SK-N-SH (cell line): ENCODE measurements at regions not wholly inside any gene's neighbourhood (a gene's known extent, or its start where the extent isn't known, plus 50 kb on each side); places are given as distances from the start of the nearest gene placed in this dataset.
A peak's percentile ranks its signal among the peaks of the same experiment; 100 is the strongest.

Experiments used
- CTCF ChIA-PET: fragments of 300-600, 350-600 bp; formaldehyde crosslinking; extraction: SDS; loops from one replicate; lab custom pipeline; 2021; lab: Yijun Ruan, JAX
- POLR2A ChIA-PET: fragments of 350-600 bp; sonication (Branson Sonifier 250); formaldehyde crosslinking; extraction: SDS; loops from one replicate; lab custom pipeline; 2020; ENCODE audit warnings: antibody characterized with exemption, inconsistent platforms; lab: Yijun Ruan, JAX
- DNase-seq: peaks from one replicate; pipeline ENCODE4 v3.0.0; 2012
- H2AFZ ChIP-seq: fragments of 200-600 bp; sonication (generic); 2 replicates; pipeline ENCODE4 v1.8.1; 2016; ENCODE audit warnings: antibody characterized with exemption, mild to moderate bottlenecking, low read depth
- H3F3A ChIP-seq: fragments of 200-600 bp; sonication (generic); replicated peaks from 2 replicates; pipeline ENCODE3; 2016; ENCODE audit warnings: antibody characterized with exemption, mild to moderate bottlenecking; ENCODE audit not compliant: insufficient read depth
- H3K27ac ChIP-seq, 2 experiments: fragments of 200-500 bp in 1 of 2; fragments of 200-600 bp in 1 of 2; sonication (Bioruptor generic) in 1 of 2; sonication (generic), shearing (Covaris generic) in 1 of 2; 2 replicates each; pipeline versions ENCODE4 v1.5.1 to v1.6.1; 2014 to 2016; ENCODE audit warnings: low read depth in 2 of 2, inconsistent platforms in 1 of 2, low read length in 1 of 2, mild to moderate bottlenecking in 1 of 2, mixed read lengths in 1 of 2
- H3K27me3 ChIP-seq: fragments of 200-600 bp; sonication (generic), shearing (Covaris generic); 2 replicates; pipeline ENCODE4 v1.6.1; 2016; ENCODE audit warnings: mixed run types; ENCODE audit not compliant: insufficient read depth
- H3K36me3 ChIP-seq, 2 experiments: fragments of 200-500 bp in 1 of 2; fragments of 200-600 bp in 1 of 2; sonication (Bioruptor generic) in 1 of 2; sonication (generic) in 1 of 2; replicated peaks in 1 of 2; 2 replicates each; pipeline versions ENCODE3 to v1.5.1; 2014 to 2016; ENCODE audit warnings: low read length in 1 of 2, mild to moderate bottlenecking in 1 of 2; ENCODE audit not compliant: insufficient read depth in 2 of 2, control insufficient read depth in 1 of 2
- H3K4me1 ChIP-seq, 2 experiments: fragments of 200-500 bp in 1 of 2; fragments of 200-600 bp in 1 of 2; sonication (Bioruptor generic) in 1 of 2; sonication (generic), shearing (Covaris generic) in 1 of 2; 2 replicates each; pipeline versions ENCODE4 v1.5.1 to v1.6.1; 2014 to 2016; ENCODE audit warnings: low read depth in 1 of 2, low read length in 1 of 2, mixed run types in 1 of 2; ENCODE audit not compliant: insufficient read depth in 2 of 2, control insufficient read depth in 1 of 2
- H3K4me2 ChIP-seq: fragments of 200-600 bp; sonication (generic), shearing (Covaris generic); 2 replicates; pipeline ENCODE4 v1.6.1; 2017; ENCODE audit warnings: mixed run types
- H3K4me3 ChIP-seq, 2 experiments: fragments of 200-500 bp in 1 of 2; fragments of 200-600 bp in 1 of 2; sonication (Bioruptor generic) in 1 of 2; sonication (generic), shearing (Covaris generic) in 1 of 2; 2 replicates each; pipeline versions ENCODE4 v1.5.1 to v1.8.1; 2014 to 2016; ENCODE audit warnings: low read depth in 2 of 2, inconsistent platforms in 1 of 2, low read length in 1 of 2, mild to moderate bottlenecking in 1 of 2, mixed read lengths in 1 of 2, moderate library complexity in 1 of 2
- H3K79me2 ChIP-seq: fragments of 200-600 bp; sonication (generic); 2 replicates; pipeline ENCODE4 v1.8.1; 2017; ENCODE audit warnings: mild to moderate bottlenecking; ENCODE audit not compliant: insufficient read depth
- H3K9ac ChIP-seq: fragments of 200-600 bp; sonication (generic); 2 replicates; pipeline ENCODE4 v1.6.1; 2017; ENCODE audit warnings: mixed run types
- H3K9me2 ChIP-seq: fragments of 200-600 bp; sonication (generic); 2 replicates; pipeline ENCODE4 v1.6.1; 2017; ENCODE audit warnings: mixed run types
- H3K9me3 ChIP-seq: fragments of 200-600 bp; sonication (generic); 2 replicates; pipeline ENCODE4 v1.6.1; 2017; ENCODE audit warnings: mixed run types, mild to moderate bottlenecking, moderate library complexity
- H4K20me1 ChIP-seq: fragments of 200-600 bp; sonication (generic); 2 replicates; pipeline ENCODE4 v1.6.1; 2017; ENCODE audit warnings: mild to moderate bottlenecking, mixed run types; ENCODE audit not compliant: insufficient read depth
- CHD2 ChIP-seq: fragments of 150-350 bp; IDR thresholded peaks from 2 replicates; pipeline ENCODE4 v1.6.1; 2018; ENCODE audit warnings: low read length; ENCODE audit not compliant: partially characterized antibody
- EP300 ChIP-seq, 2 experiments: IDR thresholded peaks; 2 replicates each; pipeline versions ENCODE4 v1.4.0 to v1.6.1; 2012; ENCODE audit warnings: borderline replicate concordance in 1 of 2, low read depth in 1 of 2, low read length in 1 of 2
- FOXJ3 ChIP-seq: sonication (generic); formaldehyde crosslinking; IDR thresholded peaks from 2 replicates; pipeline ENCODE4 v1.5.1; 2020; ENCODE audit warnings: mild to moderate bottlenecking, missing genetic modification reagents
- GATA2 ChIP-seq: sonication (generic); formaldehyde crosslinking; IDR thresholded peaks from 2 replicates; pipeline ENCODE4 v1.5.0; 2020; ENCODE audit warnings: mild to moderate bottlenecking, missing genetic modification reagents
- JUND ChIP-seq: IDR thresholded peaks from 2 replicates; pipeline ENCODE4 v1.4.0; 2012
- MXI1 ChIP-seq: IDR thresholded peaks from 2 replicates; pipeline ENCODE4 v1.6.1; 2012; ENCODE audit warnings: mild to moderate bottlenecking, low read depth, low read length, improper control_type of control experiment
- NRF1 ChIP-seq: IDR thresholded peaks from 2 replicates; pipeline ENCODE4 v1.6.1; 2012; ENCODE audit warnings: low read depth, mild to moderate bottlenecking, low read length
- POLR2AphosphoS5 ChIP-seq: IDR thresholded peaks from 2 replicates; pipeline ENCODE4 v1.6.1; 2012; ENCODE audit warnings: low read depth, low read length
- RAD21 ChIP-seq: IDR thresholded peaks from 2 replicates; pipeline ENCODE4 v1.6.1; 2012; ENCODE audit warnings: mild to moderate bottlenecking, low read length
- RCOR1 ChIP-seq: fragments of 150-350 bp; IDR thresholded peaks from 2 replicates; pipeline ENCODE4 v1.6.1; 2017; ENCODE audit warnings: antibody characterized with exemption, low read length
- SMC3 ChIP-seq: IDR thresholded peaks from 2 replicates; pipeline ENCODE4 v1.6.1; 2012; ENCODE audit warnings: low read depth, low read length, improper control_type of control experiment
- TAF1 ChIP-seq: IDR thresholded peaks from 2 replicates; pipeline ENCODE4 v1.6.1; 2012; ENCODE audit warnings: low read depth, mild to moderate bottlenecking, low read length, moderate library complexity, borderline replicate concordance
- TEAD4 ChIP-seq: IDR thresholded peaks from 2 replicates; pipeline ENCODE4 v1.4.0; 2012; ENCODE audit warnings: mild to moderate bottlenecking, borderline replicate concordance; ENCODE audit not compliant: insufficient read depth
- YY1 ChIP-seq: IDR thresholded peaks from 2 replicates; pipeline ENCODE4 v1.4.0; 2012; ENCODE audit warnings: low read depth, mild to moderate bottlenecking
- WGBS: methylation state at CpG from one replicate; pipeline ENCODE4 v1.1.6; 2017; ENCODE audit warnings: low lambda C conversion rate; 5-methylcytosine and 5-hydroxymethylcytosine counted together

DNA sequence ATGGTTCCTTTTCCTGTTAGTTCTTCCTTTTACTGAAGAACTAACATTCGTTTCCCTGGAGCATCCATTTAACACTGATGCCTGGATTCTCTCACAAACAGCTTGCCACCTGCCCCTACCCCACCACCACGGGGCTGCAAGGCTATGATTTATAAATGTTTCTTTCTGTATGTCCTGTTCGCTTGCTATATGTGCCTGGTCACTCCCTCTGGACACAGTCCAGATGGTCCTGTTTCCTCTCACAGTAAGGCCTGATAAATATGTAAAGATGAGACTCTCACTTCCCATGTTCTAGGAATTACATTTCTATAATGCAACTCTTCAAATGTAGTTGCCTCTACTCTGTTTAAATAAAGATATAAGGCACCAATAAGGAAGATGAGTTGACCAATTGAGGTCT, 146.4 kb upstream of the SHB start:
- H3K4me1 ChIP-seq, result peaks cover 0 to 35% of the 10 kb centered on the region in 2 experiments; a peak in 2 of 4 replicates
- H3F3A ChIP-seq, result no peaks in the 10 kb centered on the region
- no peaks in the 10 kb centered on the region for H3K27me3 ChIP-seq
- ChIA-PET CTCF (interaction anchor here (1.3 to 2.3 kb wide), 2 partner anchors 127 to 302 kb away, joined by 5 to 6 read pairs; no protein-coding TSS in a partner anchor), POLR2A (no interaction called here)
- no peak overlapping the region for H3K4me2 ChIP-seq
- no peaks in the 10 kb centered on the region for H3K36me3 ChIP-seq
- H3K4me3 ChIP-seq, result no peak overlapping the region
- 9% methylated on average over 3 of the region's 3 CpGs for WGBS
- no peaks in the 10 kb centered on the region for H3K9me3 ChIP-seq
- H4K20me1 ChIP-seq, result no peaks in the 10 kb centered on the region
- no peak overlapping the region for H2AFZ ChIP-seq
- no peak overlapping the region for H3K9ac ChIP-seq
- no peak for TF ChIP-seq FOXJ3
- 0 out of 2 replicates have a peak, but pooled peaks have one; percentile 18 for TF ChIP-seq RAD21
- peak in 1 of 2 experiments; percentile 75; a peak in 2 of 4 replicates for TF ChIP-seq EP300 (IDR thresholded peaks at IDR 0.05; ENCODE audit: borderline replicate concordance in 1 of 2, low read depth in 1 of 2, low read length in 1 of 2)
- TF ChIP-seq GATA2 (CRISPR knock-in tag), result peak; percentile 24; the same call in 1 of the 2 replicates
- peak; percentile 57 for TF ChIP-seq CHD2
- no peak for TF ChIP-seq JUND
- peak; percentile 48 for DNase-seq
- H3K27ac ChIP-seq, result peak overlapping the region in 1 of 2 experiments; percentile 81; a peak in 2 of 4 replicates
- H3K9me2 ChIP-seq, result no peaks in the 10 kb centered on the region
- H3K79me2 ChIP-seq, result no peaks in the 10 kb centered on the region

DNA sequence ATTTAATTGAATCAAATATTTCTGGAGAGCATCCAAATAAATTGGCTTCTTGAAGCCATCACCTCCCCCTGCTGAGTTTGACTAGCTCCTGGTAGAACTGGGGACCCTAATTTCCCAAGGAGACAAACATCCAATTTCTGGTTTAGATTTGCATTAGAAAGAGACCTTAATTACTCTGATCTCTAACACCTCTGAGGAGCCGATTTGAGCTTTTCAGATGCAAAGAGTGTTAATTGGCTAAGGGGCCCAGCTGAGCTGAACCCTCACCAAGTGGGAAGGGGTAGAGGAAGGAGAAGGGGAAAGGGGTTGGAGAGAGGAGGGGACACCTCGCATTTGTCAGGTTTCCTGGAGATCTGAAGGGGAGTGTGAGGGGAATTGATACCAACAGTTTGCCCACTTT, 145.4 kb upstream of the SHB start:
- TF ChIP-seq NRF1, result no peak
- 0 out of 2 replicates have a peak, but pooled peaks have one; percentile 4 for TF ChIP-seq RAD21
- Histone ChIP-seq H3K4me1 (peaks cover 0 to 37% of the 10 kb centered on the region in 2 experiments; a peak in 2 of 4 replicates), H3K4me3 (no peak overlapping the region), H2AFZ (no peak overlapping the region), H3K9ac (no peak overlapping the region), H3K9me2 (no peaks in the 10 kb centered on the region), H3K27me3 (no peaks in the 10 kb centered on the region), H3K9me3 (no peaks in the 10 kb centered on the region), H3K27ac (peak overlapping the region in 1 of 2 experiments; percentile 50; a peak in 2 of 4 replicates), H3K79me2 (no peaks in the 10 kb centered on the region), H3F3A (no peaks in the 10 kb centered on the region), H3K4me2 (no peak overlapping the region), H3K36me3 (no peaks in the 10 kb centered on the region), H4K20me1 (no peaks in the 10 kb centered on the region)
- 72% methylated on average over 2 of the region's 2 CpGs for WGBS
- DNase-seq, result peak; percentile 42
- CTCF ChIA-PET, result interaction anchor here (0.6 to 2.3 kb wide), 6 partner anchors 14 to 287 kb away, joined by 3 to 5 read pairs (median 3); no protein-coding TSS in a partner anchor
- POLR2A ChIA-PET, result interaction anchor here (1.5 kb wide), 1 partner anchor 13 kb away, joined by 7 read pairs; no protein-coding TSS in a partner anchor

DNA sequence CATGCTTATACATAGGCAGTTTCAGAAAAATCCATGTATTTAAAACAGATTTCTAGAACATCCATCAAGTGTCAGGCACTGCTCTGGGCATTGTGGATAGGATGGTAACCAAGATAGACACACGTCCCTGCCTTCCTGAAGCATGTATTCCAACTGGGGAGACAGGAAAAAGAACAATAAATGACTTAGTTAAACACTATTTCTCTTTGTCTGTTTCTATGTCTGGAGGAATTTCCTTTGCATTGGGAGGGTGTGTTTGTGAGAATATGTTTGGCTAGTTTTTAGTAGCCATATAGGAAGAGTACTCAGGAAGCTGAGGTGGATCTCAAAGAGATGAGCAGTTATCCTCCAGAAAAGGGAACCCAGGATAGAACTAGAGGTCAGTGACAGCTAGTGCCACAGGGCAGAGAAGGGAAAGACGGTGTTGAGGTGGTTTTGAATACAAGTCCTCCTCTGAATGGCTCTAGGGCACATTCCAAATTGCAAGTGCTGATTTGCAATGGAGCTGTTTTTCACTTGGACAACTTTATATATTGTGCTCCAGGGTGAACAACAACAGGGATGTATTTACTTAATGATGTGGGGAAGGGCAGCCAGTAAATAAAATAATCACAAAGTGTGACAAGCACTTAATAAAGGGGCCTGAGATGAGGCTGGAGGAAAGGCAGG, 144.7 kb upstream of the SHB start:
- POLR2A ChIA-PET, result interaction anchor here (1.5 kb wide), 1 partner anchor 14 kb away, joined by 7 read pairs; no protein-coding TSS in a partner anchor
- no peak for TF ChIP-seq SMC3
- no peak for TF ChIP-seq RCOR1
- no peak for TF ChIP-seq GATA2 (CRISPR knock-in tag)
- TF ChIP-seq MXI1, result no peak
- no peak for TF ChIP-seq POLR2AphosphoS5
- no peak for TF ChIP-seq TAF1
- TF ChIP-seq TEAD4, result no peak
- no peak for TF ChIP-seq YY1
- no peak overlapping the region for H3K4me3 ChIP-seq
- H3K36me3 ChIP-seq, result no peaks in the 10 kb centered on the region
- H2AFZ ChIP-seq, result no peak overlapping the region
- peak overlapping the region in 1 of 2 experiments; percentile 50; a peak in 2 of 4 replicates for H3K27ac ChIP-seq
- H3K4me2 ChIP-seq, result no peak overlapping the region
- H4K20me1 ChIP-seq, result no peaks in the 10 kb centered on the region
- H3F3A ChIP-seq, result no peaks in the 10 kb centered on the region
- peaks cover 0 to 37% of the 10 kb centered on the region in 2 experiments; a peak in 2 of 4 replicates for H3K4me1 ChIP-seq
- H3K27me3 ChIP-seq, result no peaks in the 10 kb centered on the region
- H3K9me2 ChIP-seq, result no peaks in the 10 kb centered on the region
- WGBS, result 15% methylated on average over 2 of the region's 2 CpGs
- CTCF ChIA-PET, result interaction anchor here (0.6 to 2.3 kb wide), 7 partner anchors 11 to 286 kb away, joined by 3 to 5 read pairs (median 3); no protein-coding TSS in a partner anchor
- no peak for DNase-seq
- no peaks in the 10 kb centered on the region for H3K9me3 ChIP-seq
- H3K79me2 ChIP-seq, result no peaks in the 10 kb centered on the region
- no peak overlapping the region for H3K9ac ChIP-seq
